ENCODE measurements at regions not wholly inside any gene's neighbourhood (a gene's known extent, or its start where the extent isn't known, plus 50 kb on each side); places are given as distances from the start of the nearest gene placed in this dataset.

- TF ChIP-seq EZH2phosphoT487 (IDR thresholded peaks at IDR 0.05; ENCODE audit: borderline replicate concordance): no peak
- TF ChIP-seq CTCF (conservative IDR thresholded peaks at IDR 0.05; ENCODE audit: low read length): no peak
Observed at GRCh38 chr7:46206476-46207060, 285.5 kb upstream of the IGFBP3 start.
